Endothelial cell of umbilical vein (primary cell): ENCODE measurements at regions not wholly inside any gene's neighbourhood (a gene's known extent, or its start where the extent isn't known, plus 50 kb on each side); places are given as distances from the start of the nearest gene placed in this dataset.

Source experiments
- EZH2 ChIP-seq: IDR thresholded peaks from 2 replicates; pipeline ENCODE4 v1.6.1; 2012; ENCODE audit warnings: borderline replicate concordance, low read depth, mild to moderate bottlenecking, moderate library complexity, low read length, inconsistent platforms; ENCODE audit not compliant: severe bottlenecking
- FOS ChIP-seq: IDR thresholded peaks from 2 replicates; pipeline ENCODE4 v1.6.1; 2011; ENCODE audit warnings: mild to moderate bottlenecking, low read length, moderate library complexity, borderline replicate concordance; ENCODE audit not compliant: insufficient read depth
- GATA2 ChIP-seq: IDR thresholded peaks from 2 replicates; pipeline ENCODE4 v1.7.0; 2011; ENCODE audit warnings: low read depth, mild to moderate bottlenecking, moderate library complexity, mixed read lengths, low read length; ENCODE audit not compliant: insufficient read length, insufficient read depth
- JUN ChIP-seq: IDR thresholded peaks from 2 replicates; pipeline ENCODE4 v1.6.1; 2011; ENCODE audit warnings: borderline replicate concordance, low read depth; ENCODE audit not compliant: insufficient read length, insufficient read depth
- MYC ChIP-seq: IDR thresholded peaks from one replicate; pipeline ENCODE4 v1.6.1; 2011; ENCODE audit warnings: mild to moderate bottlenecking, low read depth, low read length
- POLR2A ChIP-seq: IDR thresholded peaks from 2 replicates; pipeline ENCODE4 v1.6.1; 2012; ENCODE audit warnings: low read depth, mild to moderate bottlenecking, control low read depth, low read length
- POLR2AphosphoS5 ChIP-seq: IDR thresholded peaks from 2 replicates; pipeline ENCODE4 v1.6.1; 2012; ENCODE audit warnings: low read depth, mild to moderate bottlenecking, control low read depth, low read length, moderate library complexity; ENCODE audit not compliant: insufficient read depth
- TF ChIP-seq, protein P1 (sequence below), 2 donors: IDR thresholded peaks; 1 replicate in 1 of 2; 2 replicates in 1 of 2; pipeline ENCODE4 v1.5.1; 2011; ENCODE audit warnings: low read length in 2 of 2, mild to moderate bottlenecking in 2 of 2, moderate library complexity in 2 of 2, control low read depth in 1 of 2, inconsistent platforms in 1 of 2, low read depth in 1 of 2; ENCODE audit not compliant: insufficient read depth in 1 of 2; ENCODE audit errors: extremely low read depth in 1 of 2
- TF ChIP-seq, protein P2 (sequence below): IDR thresholded peaks from 2 replicates; pipeline ENCODE4 v1.6.1; 2011; ENCODE audit not compliant: insufficient read depth, insufficient read length

DNA sequence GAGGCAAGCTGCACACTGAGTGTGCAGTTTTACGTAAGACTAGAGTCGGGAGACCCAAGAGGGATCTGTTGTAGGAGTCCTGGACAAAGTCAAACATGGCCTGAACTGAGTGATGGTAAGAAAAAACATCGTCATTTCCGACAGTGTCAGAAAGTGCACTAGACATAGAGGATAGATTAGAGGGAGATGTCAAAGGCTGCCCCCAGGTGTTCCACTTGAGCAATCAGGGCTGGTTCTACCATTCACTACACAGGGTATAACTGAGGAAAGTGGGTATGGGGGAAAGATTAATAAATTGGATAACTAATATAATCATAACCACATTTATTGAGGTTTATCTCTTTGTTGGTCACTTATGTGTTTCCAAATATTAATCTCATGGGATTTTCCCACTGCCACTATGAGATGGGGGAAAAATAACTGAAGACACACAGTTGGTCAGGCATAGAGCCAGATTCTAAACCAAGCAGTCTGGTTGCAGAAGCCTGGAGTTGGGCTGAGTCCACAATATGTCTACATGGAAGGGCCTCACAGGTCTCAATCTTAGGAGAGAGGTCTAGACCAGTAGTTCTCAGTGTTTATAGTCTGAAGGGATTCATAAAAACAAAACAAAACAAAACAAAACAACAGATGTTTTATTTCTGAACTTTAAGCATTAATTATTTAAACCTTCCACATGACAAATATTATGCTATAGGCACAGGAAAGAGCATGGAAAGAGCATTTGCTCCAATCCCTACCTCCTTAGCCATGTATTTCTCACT, 766.5 kb downstream of the NTRK3 start:
- TF ChIP-seq, protein P1, sequence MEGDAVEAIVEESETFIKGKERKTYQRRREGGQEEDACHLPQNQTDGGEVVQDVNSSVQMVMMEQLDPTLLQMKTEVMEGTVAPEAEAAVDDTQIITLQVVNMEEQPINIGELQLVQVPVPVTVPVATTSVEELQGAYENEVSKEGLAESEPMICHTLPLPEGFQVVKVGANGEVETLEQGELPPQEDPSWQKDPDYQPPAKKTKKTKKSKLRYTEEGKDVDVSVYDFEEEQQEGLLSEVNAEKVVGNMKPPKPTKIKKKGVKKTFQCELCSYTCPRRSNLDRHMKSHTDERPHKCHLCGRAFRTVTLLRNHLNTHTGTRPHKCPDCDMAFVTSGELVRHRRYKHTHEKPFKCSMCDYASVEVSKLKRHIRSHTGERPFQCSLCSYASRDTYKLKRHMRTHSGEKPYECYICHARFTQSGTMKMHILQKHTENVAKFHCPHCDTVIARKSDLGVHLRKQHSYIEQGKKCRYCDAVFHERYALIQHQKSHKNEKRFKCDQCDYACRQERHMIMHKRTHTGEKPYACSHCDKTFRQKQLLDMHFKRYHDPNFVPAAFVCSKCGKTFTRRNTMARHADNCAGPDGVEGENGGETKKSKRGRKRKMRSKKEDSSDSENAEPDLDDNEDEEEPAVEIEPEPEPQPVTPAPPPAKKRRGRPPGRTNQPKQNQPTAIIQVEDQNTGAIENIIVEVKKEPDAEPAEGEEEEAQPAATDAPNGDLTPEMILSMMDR (IDR thresholded peaks at IDR 0.05; ENCODE audit: extremely low read depth in 1 of 2, insufficient read depth in 1 of 2, low read depth in 1 of 2, low read length in 2 of 2): no peak
- TF ChIP-seq POLR2A: no peak
- TF ChIP-seq, protein P2, sequence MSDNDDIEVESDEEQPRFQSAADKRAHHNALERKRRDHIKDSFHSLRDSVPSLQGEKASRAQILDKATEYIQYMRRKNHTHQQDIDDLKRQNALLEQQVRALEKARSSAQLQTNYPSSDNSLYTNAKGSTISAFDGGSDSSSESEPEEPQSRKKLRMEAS: no peak
- TF ChIP-seq POLR2AphosphoS5: no peak
- TF ChIP-seq GATA2: no peak
- TF ChIP-seq EZH2: no peak
- no peak for TF ChIP-seq FOS
- TF ChIP-seq JUN: no peak
- TF ChIP-seq MYC: no peak
